ENCODE measurements at regions not wholly inside any gene's neighbourhood (a gene's known extent, or its start where the extent isn't known, plus 50 kb on each side); places are given as distances from the start of the nearest gene placed in this dataset.

DNA sequence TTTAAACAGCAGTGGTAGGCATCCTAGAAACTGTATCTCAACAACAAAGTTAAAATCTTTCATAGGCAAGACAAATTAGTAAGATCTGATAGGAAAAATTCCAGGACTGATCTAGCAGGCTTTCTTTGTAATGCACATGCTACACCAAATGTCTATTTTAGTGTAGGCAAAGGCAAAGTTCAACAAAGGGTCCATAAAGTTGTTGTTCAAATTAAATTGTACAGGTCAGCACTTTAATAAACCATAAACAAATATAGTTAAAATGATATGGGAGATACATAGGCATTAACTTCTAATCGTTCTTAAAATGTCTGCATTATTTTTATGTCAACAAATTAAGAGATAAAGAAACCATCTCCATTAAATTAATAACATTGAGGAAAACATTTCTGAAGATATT, 413.0 kb downstream of the TUSC7 start:
- no CpG with 5 or more reads among the region's 1 CpG for WGBS, 2 donors (ENCODE audit: extremely low coverage in 2 of 2, insufficient read length in 2 of 2, insufficient replicate concordance in 1 of 2)
- Histone ChIP-seq H2BK120ac (ENCODE audit: low read depth, low read length) (no peak overlapping the region), H2AFZ (ENCODE audit: low read length) (no peak overlapping the region), H3K9me3 (replicated peaks in 1 of 2; ENCODE audit: control insufficient read depth in 2 of 2, insufficient read depth in 1 of 2, low read depth in 1 of 2, low read length in 2 of 2) (no peaks in the 10 kb centered on the region), H3K9ac (ENCODE audit: low read depth, low read length, poor library complexity) (no peak overlapping the region), H3K14ac (ENCODE audit: low read length) (no peak overlapping the region), H3K27me3 (ENCODE audit: control insufficient read depth in 3 of 3, insufficient read depth in 3 of 3, low read depth in 1 of 3, low read length in 3 of 3) (no peaks in the 10 kb centered on the region), H2BK12ac (ENCODE audit: low read length) (no peak overlapping the region), H3K4me1 (ENCODE audit: control insufficient read depth in 2 of 2, insufficient read depth in 1 of 2, low read depth in 1 of 2, low read length in 2 of 2) (peaks cover 1 to 6% of the 10 kb centered on the region in 2 donors), H2BK15ac (ENCODE audit: low read length) (no peak overlapping the region), H3K23ac (ENCODE audit: low read depth, low read length, poor library complexity) (no peak overlapping the region), H3K4me3 (ENCODE audit: low read length in 2 of 2) (no peak overlapping the region), H3K79me1 (ENCODE audit: low read depth, low read length) (no peaks in the 10 kb centered on the region), H3K18ac (ENCODE audit: low read length) (no peak overlapping the region), H2BK5ac (ENCODE audit: low read length) (no peak overlapping the region), H4K8ac (ENCODE audit: low read depth, low read length) (no peak overlapping the region), H3K4ac (ENCODE audit: low read length) (no peak overlapping the region), H3K4me2 (ENCODE audit: insufficient read depth, low read length, poor library complexity, severe bottlenecking) (no peak overlapping the region), H2AK5ac (ENCODE audit: low read depth, low read length) (no peak overlapping the region), H3K36me3 (replicated peaks in 1 of 2; ENCODE audit: control insufficient read depth in 2 of 2, insufficient read depth in 2 of 2, low read length in 2 of 2) (no peaks in the 10 kb centered on the region), H3K27ac (replicated peaks; ENCODE audit: low read length) (no peak overlapping the region), H4K91ac (ENCODE audit: low read depth, low read length, poor library complexity) (no peak overlapping the region)
- DNase-seq (ENCODE audit: low spot score) = no peak

GRCh38 chr3:117126460-117126859, 416.9 kb downstream of the TUSC7 start:
- H3K4me3 ChIP-seq (ENCODE audit: low read length in 2 of 2) = no peak overlapping the region
- no peak overlapping the region for H2AFZ ChIP-seq (ENCODE audit: low read length)
- no peak overlapping the region for H3K14ac ChIP-seq (ENCODE audit: low read length)
- H3K79me1 ChIP-seq (ENCODE audit: low read depth, low read length) = no peaks in the 10 kb centered on the region
- H2BK120ac ChIP-seq (ENCODE audit: low read depth, low read length) = no peak overlapping the region
- H3K27ac ChIP-seq (replicated peaks; ENCODE audit: low read length) = no peak overlapping the region
- H3K9me3 ChIP-seq (replicated peaks in 1 of 2; ENCODE audit: control insufficient read depth in 2 of 2, insufficient read depth in 1 of 2, low read depth in 1 of 2, low read length in 2 of 2) = no peaks in the 10 kb centered on the region
- no peak overlapping the region for H3K4ac ChIP-seq (ENCODE audit: low read length)
- no peak overlapping the region for H2BK5ac ChIP-seq (ENCODE audit: low read length)
- no peak overlapping the region for H2AK5ac ChIP-seq (ENCODE audit: low read depth, low read length)
- no peak overlapping the region for H3K18ac ChIP-seq (ENCODE audit: low read length)
- no peak overlapping the region for H2BK12ac ChIP-seq (ENCODE audit: low read length)
- no peak overlapping the region for H2BK15ac ChIP-seq (ENCODE audit: low read length)
- no peak overlapping the region for H3K4me2 ChIP-seq (ENCODE audit: insufficient read depth, low read length, poor library complexity, severe bottlenecking)
- no peak overlapping the region for H3K23ac ChIP-seq (ENCODE audit: low read depth, low read length, poor library complexity)
- H3K9ac ChIP-seq (ENCODE audit: low read depth, low read length, poor library complexity) = no peak overlapping the region
- no peaks in the 10 kb centered on the region for H3K36me3 ChIP-seq (replicated peaks in 1 of 2; ENCODE audit: control insufficient read depth in 2 of 2, insufficient read depth in 2 of 2, low read length in 2 of 2)
- H3K27me3 ChIP-seq (ENCODE audit: control insufficient read depth in 3 of 3, insufficient read depth in 3 of 3, low read depth in 1 of 3, low read length in 3 of 3) = no peaks in the 10 kb centered on the region
- peaks cover 4 to 14% of the 10 kb centered on the region in 2 donors for H3K4me1 ChIP-seq (ENCODE audit: control insufficient read depth in 2 of 2, insufficient read depth in 1 of 2, low read depth in 1 of 2, low read length in 2 of 2)
- WGBS, 2 donors (ENCODE audit: extremely low coverage in 2 of 2, insufficient read length in 2 of 2, insufficient replicate concordance in 1 of 2) = no CpG with 5 or more reads among the region's 3 CpGs
- DNase-seq (ENCODE audit: low spot score) = no peak
- no peak overlapping the region for H4K91ac ChIP-seq (ENCODE audit: low read depth, low read length, poor library complexity)
- H4K8ac ChIP-seq (ENCODE audit: low read depth, low read length) = no peak overlapping the region

DNA sequence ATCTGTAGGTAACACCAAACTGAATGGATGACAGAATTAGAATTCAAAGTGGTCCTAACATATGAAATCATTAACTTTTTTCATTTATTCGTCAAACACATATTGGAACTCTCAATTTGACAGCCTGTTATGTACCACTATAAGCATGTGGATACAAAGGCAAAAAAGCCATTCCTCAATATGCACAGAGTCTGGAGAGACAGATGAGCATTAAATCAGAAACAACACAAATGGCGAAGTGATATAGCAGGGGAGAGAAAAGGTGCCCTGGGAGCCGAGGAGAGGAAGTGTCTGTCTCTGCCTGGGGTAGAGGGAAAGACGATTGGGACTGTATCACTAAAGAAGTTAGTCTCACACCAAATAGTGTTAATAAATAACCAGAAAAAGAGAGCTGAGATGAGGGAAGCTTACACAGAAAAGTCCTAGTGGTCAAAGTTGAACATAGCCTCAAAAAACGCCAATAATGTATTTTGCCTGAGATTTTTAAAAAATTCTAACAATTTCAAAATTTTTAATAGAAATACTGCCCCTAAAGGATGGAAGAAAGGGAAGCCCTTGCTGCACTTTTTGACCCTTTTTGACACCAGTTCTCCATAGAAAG, 417.5 kb downstream of the TUSC7 start:
- Histone ChIP-seq H4K8ac (ENCODE audit: low read depth, low read length) (no peak overlapping the region), H3K4ac (ENCODE audit: low read length) (no peak overlapping the region), H4K91ac (ENCODE audit: low read depth, low read length, poor library complexity) (no peak overlapping the region), H3K79me1 (ENCODE audit: low read depth, low read length) (no peaks in the 10 kb centered on the region), H2AFZ (ENCODE audit: low read length) (no peak overlapping the region), H3K27me3 (ENCODE audit: control insufficient read depth in 3 of 3, insufficient read depth in 3 of 3, low read depth in 1 of 3, low read length in 3 of 3) (no peaks in the 10 kb centered on the region), H3K36me3 (replicated peaks in 1 of 2; ENCODE audit: control insufficient read depth in 2 of 2, insufficient read depth in 2 of 2, low read length in 2 of 2) (no peaks in the 10 kb centered on the region), H3K9ac (ENCODE audit: low read depth, low read length, poor library complexity) (no peak overlapping the region), H3K4me1 (ENCODE audit: control insufficient read depth in 2 of 2, insufficient read depth in 1 of 2, low read depth in 1 of 2, low read length in 2 of 2) (peaks cover 4 to 14% of the 10 kb centered on the region in 2 donors), H3K14ac (ENCODE audit: low read length) (no peak overlapping the region), H2AK5ac (ENCODE audit: low read depth, low read length) (no peak overlapping the region), H3K4me2 (ENCODE audit: insufficient read depth, low read length, poor library complexity, severe bottlenecking) (no peak overlapping the region), H3K9me3 (replicated peaks in 1 of 2; ENCODE audit: control insufficient read depth in 2 of 2, insufficient read depth in 1 of 2, low read depth in 1 of 2, low read length in 2 of 2) (no peaks in the 10 kb centered on the region), H2BK12ac (ENCODE audit: low read length) (no peak overlapping the region), H2BK15ac (ENCODE audit: low read length) (no peak overlapping the region), H3K23ac (ENCODE audit: low read depth, low read length, poor library complexity) (no peak overlapping the region), H3K18ac (ENCODE audit: low read length) (no peak overlapping the region), H2BK5ac (ENCODE audit: low read length) (no peak overlapping the region), H3K27ac (replicated peaks; ENCODE audit: low read length) (no peak overlapping the region), H2BK120ac (ENCODE audit: low read depth, low read length) (no peak overlapping the region), H3K4me3 (ENCODE audit: low read length in 2 of 2) (no peak overlapping the region)
- DNase-seq (ENCODE audit: low spot score) = no peak
- WGBS, 2 donors (ENCODE audit: extremely low coverage in 2 of 2, insufficient read length in 2 of 2, insufficient replicate concordance in 1 of 2) = no CpG with 5 or more reads among the region's 5 CpGs

GRCh38 chr3:117128133-117128532, 418.6 kb downstream of the TUSC7 start:
- H2AFZ ChIP-seq (ENCODE audit: low read length) = no peak overlapping the region
- H3K9ac ChIP-seq (ENCODE audit: low read depth, low read length, poor library complexity) = no peak overlapping the region
- H3K27ac ChIP-seq (replicated peaks; ENCODE audit: low read length) = no peak overlapping the region
- H3K36me3 ChIP-seq (replicated peaks in 1 of 2; ENCODE audit: control insufficient read depth in 2 of 2, insufficient read depth in 2 of 2, low read length in 2 of 2) = no peaks in the 10 kb centered on the region
- no peak overlapping the region for H3K4ac ChIP-seq (ENCODE audit: low read length)
- no peak overlapping the region for H2BK5ac ChIP-seq (ENCODE audit: low read length)
- no peak overlapping the region for H2BK15ac ChIP-seq (ENCODE audit: low read length)
- H2AK5ac ChIP-seq (ENCODE audit: low read depth, low read length) = no peak overlapping the region
- H3K14ac ChIP-seq (ENCODE audit: low read length) = no peak overlapping the region
- H3K79me1 ChIP-seq (ENCODE audit: low read depth, low read length) = no peaks in the 10 kb centered on the region
- no peak for DNase-seq (ENCODE audit: low spot score)
- no peaks in the 10 kb centered on the region for H3K9me3 ChIP-seq (replicated peaks in 1 of 2; ENCODE audit: control insufficient read depth in 2 of 2, insufficient read depth in 1 of 2, low read depth in 1 of 2, low read length in 2 of 2)
- peaks cover 4 to 14% of the 10 kb centered on the region in 2 donors for H3K4me1 ChIP-seq (ENCODE audit: control insufficient read depth in 2 of 2, insufficient read depth in 1 of 2, low read depth in 1 of 2, low read length in 2 of 2)
- no peak overlapping the region for H2BK120ac ChIP-seq (ENCODE audit: low read depth, low read length)
- H3K23ac ChIP-seq (ENCODE audit: low read depth, low read length, poor library complexity) = no peak overlapping the region
- no peak overlapping the region for H3K4me2 ChIP-seq (ENCODE audit: insufficient read depth, low read length, poor library complexity, severe bottlenecking)
- H3K18ac ChIP-seq (ENCODE audit: low read length) = no peak overlapping the region
- no peak overlapping the region for H2BK12ac ChIP-seq (ENCODE audit: low read length)
- no peak overlapping the region for H4K8ac ChIP-seq (ENCODE audit: low read depth, low read length)
- H3K27me3 ChIP-seq (ENCODE audit: control insufficient read depth in 3 of 3, insufficient read depth in 3 of 3, low read depth in 1 of 3, low read length in 3 of 3) = no peaks in the 10 kb centered on the region
- WGBS, 2 donors (ENCODE audit: extremely low coverage in 2 of 2, insufficient read length in 2 of 2, insufficient replicate concordance in 1 of 2) = no CpG with 5 or more reads among the region's 2 CpGs
- no peak overlapping the region for H4K91ac ChIP-seq (ENCODE audit: low read depth, low read length, poor library complexity)
- no peak overlapping the region for H3K4me3 ChIP-seq (ENCODE audit: low read length in 2 of 2)

Measured in neuronal stem cell (in vitro differentiated cells).